ENCODE measurements at regions not wholly inside any gene's neighbourhood (a gene's known extent, or its start where the extent isn't known, plus 50 kb on each side); places are given as distances from the start of the nearest gene placed in this dataset.

DNA sequence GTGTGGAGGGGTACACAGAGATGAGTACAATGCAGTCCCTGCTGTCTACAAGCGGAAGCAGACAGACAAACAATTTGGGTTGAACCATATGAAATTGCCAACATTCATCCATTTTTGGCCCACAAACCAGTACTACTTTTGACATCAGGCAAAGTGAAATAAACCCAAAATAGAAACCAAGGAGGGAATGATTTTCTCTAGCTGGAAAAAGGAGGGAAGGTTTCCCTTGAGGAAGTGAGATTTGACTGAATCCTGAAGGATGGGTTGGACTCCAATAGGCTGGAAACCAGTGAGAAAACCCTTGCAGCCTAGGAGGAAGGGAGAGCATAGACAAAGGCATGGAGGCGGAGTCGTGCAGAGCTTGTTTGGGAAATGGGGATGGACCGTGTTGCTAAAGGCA, 63.5 kb upstream of the PJA1 start:
- no peak for DNase-seq (ENCODE audit: low read depth)

- no peak for DNase-seq (ENCODE audit: low read depth)
These were observed 61.4 kb upstream of the PJA1 start for GRCh38 chrX:69226459-69227158.

GRCh38 chrX:69222103-69223090, 57.1 kb upstream of the PJA1 start:
- DNase-seq (ENCODE audit: low read depth) = peak; percentile 58

DNA sequence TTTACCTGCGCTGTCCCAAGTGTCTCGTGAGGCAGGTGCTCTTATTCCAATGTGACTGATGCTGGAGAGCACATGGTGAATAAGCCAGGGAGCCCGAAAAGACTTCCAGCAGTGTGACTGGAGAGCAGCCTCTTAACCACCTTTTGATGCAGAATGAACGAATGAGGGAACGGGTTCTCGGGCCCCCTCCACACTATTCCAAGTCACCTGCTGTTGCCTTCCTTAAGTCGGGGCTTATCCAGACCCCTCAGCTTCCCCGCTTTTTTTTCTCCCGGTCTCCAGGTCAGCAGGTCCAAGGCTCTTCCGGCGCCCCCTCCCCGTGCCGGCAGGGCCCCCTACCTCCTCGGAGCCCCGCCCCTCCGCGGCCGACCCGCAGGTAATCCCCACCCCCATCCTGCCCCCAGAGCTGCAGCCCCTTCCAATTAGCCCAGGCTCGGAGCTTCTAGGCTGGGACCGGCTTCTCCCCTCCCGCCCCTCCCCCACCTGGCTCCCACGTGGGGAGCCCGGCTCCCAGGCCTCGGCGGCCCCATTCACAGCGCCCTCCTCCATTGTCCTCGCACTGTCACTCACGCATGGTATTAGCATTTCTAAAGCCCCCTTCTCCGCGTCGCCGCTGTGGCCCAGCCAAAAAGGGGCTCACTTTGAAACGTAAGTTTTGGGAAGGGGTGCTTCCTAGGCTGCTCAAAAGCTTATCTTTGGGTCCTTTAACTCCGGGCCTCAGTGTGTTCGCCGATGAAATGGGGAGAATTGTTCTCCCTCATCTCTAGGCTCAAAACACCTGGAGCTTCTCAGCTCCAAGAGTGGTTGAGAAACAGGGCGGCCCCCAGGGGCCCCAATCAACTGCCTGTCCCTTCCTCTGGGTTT, 56.2 kb upstream of the PJA1 start:
- no peak for DNase-seq (ENCODE audit: low read depth)

DNA sequence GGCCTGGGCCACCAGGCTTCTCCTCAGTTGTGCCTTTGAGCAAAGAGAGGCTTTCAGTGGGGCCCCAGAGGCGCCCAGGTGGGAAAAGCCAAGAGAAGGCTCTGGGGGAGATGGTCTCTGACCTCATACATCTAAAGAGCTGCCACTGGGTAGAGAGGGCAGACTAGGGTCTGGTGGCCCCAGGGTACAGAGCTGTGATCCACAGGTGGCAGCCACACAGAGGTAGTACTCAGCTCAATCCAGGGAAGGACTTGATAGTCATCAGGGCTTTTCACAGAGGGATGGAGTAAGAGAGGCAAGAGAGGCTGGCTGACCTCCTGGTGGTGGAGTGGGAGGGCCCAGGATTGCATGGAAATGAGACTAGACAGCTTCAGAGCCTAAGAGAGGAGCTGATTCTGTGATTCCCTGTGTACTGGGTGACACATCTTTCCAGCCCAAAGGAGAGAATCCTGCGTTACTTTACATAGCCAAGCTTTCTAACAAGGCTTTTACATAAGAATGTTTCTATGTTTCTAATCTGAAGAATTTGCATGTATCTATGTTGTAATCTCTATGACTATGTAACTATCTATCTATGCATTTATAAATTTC, 53.2 kb upstream of the PJA1 start:
- DNase-seq (ENCODE audit: low read depth) = no peak

GRCh38 chrX:69216911-69217310, 51.7 kb upstream of the PJA1 start:
- no peak for DNase-seq (ENCODE audit: low read depth)

GRCh38 chrX:69216446-69216845, 51.2 kb upstream of the PJA1 start:
- no peak for DNase-seq (ENCODE audit: low read depth)

GRCh38 chrX:69215161-69215875, 50.1 kb upstream of the PJA1 start:
- DNase-seq (ENCODE audit: low read depth) = no peak
